Endothelial cell of umbilical vein (primary cell): ENCODE measurements at regions not wholly inside any gene's neighbourhood (a gene's known extent, or its start where the extent isn't known, plus 50 kb on each side); places are given as distances from the start of the nearest gene placed in this dataset.

Source experiments
- BruUV-seq: library from RNA; stranded (reverse); fragments of 400-500 nt; replicated peaks from 2 replicates; lab custom pipeline; 2021; lab: Mats Ljungman, UMichigan
- CTCF ChIA-PET: fragments of 300-600, 350-600 bp; sonication (Branson Sonifier 250); formaldehyde crosslinking; loops from one replicate; lab custom pipeline; 2021; ENCODE audit warnings: antibody characterized with exemption, inconsistent platforms; lab: Charles Lee
- POLR2A ChIA-PET: fragments of 300-600, 350-600 bp; sonication (Branson Sonifier 250); formaldehyde crosslinking; loops from one replicate; lab custom pipeline; 2021; ENCODE audit warnings: antibody characterized with exemption, inconsistent platforms; lab: Charles Lee
- DNase-seq: peaks from one replicate; pipeline ENCODE4 v3.0.0-alpha.2; 2011; ENCODE audit warnings: low read depth, low spot score
- FAIRE-seq: peaks from 2 replicates; lab custom pipeline; 2011; peaks lifted over from hg19 to GRCh38; lab: Jason Lieb, UNC
- H2AFZ ChIP-seq: 2 replicates; pipeline ENCODE4 v1.6.0; 2012; ENCODE audit warnings: low read depth, low read length, control low read depth, inconsistent platforms
- H3K27ac ChIP-seq: 2 replicates; pipeline ENCODE4 v1.5.1; 2011; ENCODE audit warnings: low read depth, mild to moderate bottlenecking, control low read depth, low read length, moderate library complexity; ENCODE audit not compliant: insufficient read depth
- H3K27me3 ChIP-seq, 2 experiments: 2 replicates each; pipeline versions ENCODE4 v1.6.0 to v1.6.1; 2011; ENCODE audit warnings: low read length in 2 of 2, mixed read lengths in 1 of 2; ENCODE audit not compliant: control insufficient read depth in 2 of 2, insufficient read depth in 2 of 2
- H3K36me3 ChIP-seq, 2 experiments: 2 replicates in 1 of 2; 3 replicates in 1 of 2; pipeline ENCODE4 v1.5.1; 2011; ENCODE audit warnings: low read length in 2 of 2, mild to moderate bottlenecking in 1 of 2, moderate library complexity in 1 of 2; ENCODE audit not compliant: control insufficient read depth in 2 of 2, insufficient read depth in 2 of 2; ENCODE audit errors: extremely low read depth in 1 of 2
- H3K4me1 ChIP-seq: 3 replicates; pipeline ENCODE4 v1.5.1; 2011; ENCODE audit warnings: mild to moderate bottlenecking, low read length; ENCODE audit not compliant: control insufficient read depth, insufficient read depth; ENCODE audit errors: extremely low read depth
- H3K4me2 ChIP-seq: 2 replicates; pipeline ENCODE4 v1.6.1; 2011; ENCODE audit warnings: low read length, control low read depth, mixed read lengths; ENCODE audit not compliant: insufficient read depth
- H3K4me3 ChIP-seq, 3 experiments: fragments of 200-600 bp in 1 of 3; sonication (generic), shearing (Covaris generic) in 1 of 3; replicated peaks in 1 of 3; 2 replicates each; pipeline ENCODE4 v1.5.1; 2011 to 2016; ENCODE audit warnings: control low read depth in 3 of 3, low read length in 3 of 3, mild to moderate bottlenecking in 2 of 3, inconsistent platforms in 1 of 3, low read depth in 1 of 3, moderate library complexity in 1 of 3; ENCODE audit not compliant: insufficient read depth in 1 of 3
- H3K79me2 ChIP-seq: 2 replicates; pipeline ENCODE4 v1.6.0; 2012; ENCODE audit warnings: low read length, inconsistent platforms; ENCODE audit not compliant: control insufficient read depth, insufficient read depth
- H3K9ac ChIP-seq: replicated peaks from 2 replicates; pipeline ENCODE3; 2011; ENCODE audit warnings: low read length, control low read depth; ENCODE audit not compliant: insufficient read depth; ENCODE audit errors: extremely low read depth
- H3K9me1 ChIP-seq: replicated peaks from 3 replicates; pipeline ENCODE4 v1.6.0; 2011; ENCODE audit warnings: mild to moderate bottlenecking, low read length; ENCODE audit not compliant: control insufficient read depth, insufficient read depth; ENCODE audit errors: extremely low read depth
- H3K9me3 ChIP-seq: replicated peaks from 2 replicates; pipeline ENCODE4 v1.5.1; 2012; ENCODE audit warnings: low read length, inconsistent platforms; ENCODE audit not compliant: control insufficient read depth, insufficient read depth
- H4K20me1 ChIP-seq: replicated peaks from 2 replicates; pipeline ENCODE3; 2011; ENCODE audit warnings: mild to moderate bottlenecking, low read length; ENCODE audit not compliant: control insufficient read depth, insufficient read depth; ENCODE audit errors: extremely low read depth
- CTCF ChIP-seq, 2 donors: IDR thresholded peaks; 1 replicate in 1 of 2; 2 replicates in 1 of 2; pipeline ENCODE4 v1.5.1; 2011; ENCODE audit warnings: low read length in 2 of 2, mild to moderate bottlenecking in 2 of 2, moderate library complexity in 2 of 2, control low read depth in 1 of 2, inconsistent platforms in 1 of 2, low read depth in 1 of 2; ENCODE audit not compliant: insufficient read depth in 1 of 2; ENCODE audit errors: extremely low read depth in 1 of 2
- EZH2 ChIP-seq: IDR thresholded peaks from 2 replicates; pipeline ENCODE4 v1.6.1; 2012; ENCODE audit warnings: borderline replicate concordance, low read depth, mild to moderate bottlenecking, moderate library complexity, low read length, inconsistent platforms; ENCODE audit not compliant: severe bottlenecking
- FOS ChIP-seq: IDR thresholded peaks from 2 replicates; pipeline ENCODE4 v1.6.1; 2011; ENCODE audit warnings: mild to moderate bottlenecking, low read length, moderate library complexity, borderline replicate concordance; ENCODE audit not compliant: insufficient read depth
- GATA2 ChIP-seq: IDR thresholded peaks from 2 replicates; pipeline ENCODE4 v1.7.0; 2011; ENCODE audit warnings: low read depth, mild to moderate bottlenecking, moderate library complexity, mixed read lengths, low read length; ENCODE audit not compliant: insufficient read length, insufficient read depth
- JUN ChIP-seq: IDR thresholded peaks from 2 replicates; pipeline ENCODE4 v1.6.1; 2011; ENCODE audit warnings: borderline replicate concordance, low read depth; ENCODE audit not compliant: insufficient read length, insufficient read depth
- MYC ChIP-seq: IDR thresholded peaks from one replicate; pipeline ENCODE4 v1.6.1; 2011; ENCODE audit warnings: mild to moderate bottlenecking, low read depth, low read length
- POLR2A ChIP-seq: IDR thresholded peaks from 2 replicates; pipeline ENCODE4 v1.6.1; 2012; ENCODE audit warnings: low read depth, mild to moderate bottlenecking, control low read depth, low read length
- POLR2AphosphoS5 ChIP-seq: IDR thresholded peaks from 2 replicates; pipeline ENCODE4 v1.6.1; 2012; ENCODE audit warnings: low read depth, mild to moderate bottlenecking, control low read depth, low read length, moderate library complexity; ENCODE audit not compliant: insufficient read depth
- dilution Hi-C: fragments of 300-500 bp; cut with MboI; formaldehyde crosslinking; loops from one replicate; pipeline ENCODE4 v1.15.0; 2019; ENCODE audit warnings: low sequenced_read_pairs; ENCODE audit not compliant: extremely low pct_ligation_motif_present
- intact Hi-C: fragments of 100-400 bp; cut with micrococcal nuclease; formaldehyde crosslinking; loops from one replicate; pipeline ENCODE4 v1.10.0; 2022
- TF ChIP-seq, protein P1 (sequence below): IDR thresholded peaks from 2 replicates; pipeline ENCODE4 v1.6.1; 2011; ENCODE audit not compliant: insufficient read depth, insufficient read length

DNA sequence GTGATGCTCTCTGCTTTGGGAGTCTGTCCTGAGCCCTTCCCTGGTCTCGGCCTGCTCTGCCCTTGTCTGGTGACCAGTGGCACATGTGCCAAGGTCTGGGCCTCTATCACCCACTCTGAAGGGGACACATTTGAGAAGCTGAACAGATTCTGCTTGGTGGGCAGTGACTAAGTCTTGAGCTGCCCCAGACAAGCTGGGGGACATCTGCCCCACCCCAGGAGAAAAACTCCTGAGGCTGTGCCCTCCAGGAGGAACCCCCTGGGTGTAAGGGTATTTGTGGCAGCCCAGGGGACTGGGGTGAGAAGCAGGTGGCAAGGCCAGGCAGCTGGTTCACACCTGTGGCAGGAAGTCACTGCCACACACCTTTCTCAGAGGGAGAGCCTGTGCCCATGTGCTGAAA lies 342.1 kb downstream of the DYSF start:
- no peak overlapping the region for H2AFZ ChIP-seq
- no peak overlapping the region for H3K9ac ChIP-seq
- dilution Hi-C loops, result no loop called here
- no peaks in the 10 kb centered on the region for H3K79me2 ChIP-seq
- no peak overlapping the region for H3K4me2 ChIP-seq
- ChIA-PET POLR2A (no interaction called here), CTCF (interaction anchor here (0.8 to 4.9 kb wide), 10 partner anchors 17 to 496 kb away, joined by 3 to 52 read pairs (median 4); no protein-coding TSS in a partner anchor)
- intact Hi-C loops, result loop anchor here (5.0 kb wide), 1 partner anchor 263 kb away; no protein-coding TSS in a partner anchor
- BruUV-seq, result no TSS peak
- FAIRE-seq (no peak), DNase-seq (no peak)
- H3K4me1 ChIP-seq, result no peaks in the 10 kb centered on the region
- no peaks in the 10 kb centered on the region for H4K20me1 ChIP-seq
- H3K9me3 ChIP-seq, result no peaks in the 10 kb centered on the region
- no peaks in the 10 kb centered on the region for H3K9me1 ChIP-seq
- H3K27me3 ChIP-seq, result peaks cover 0 to 3% of the 10 kb centered on the region in 2 experiments
- H3K4me3 ChIP-seq, result no peak overlapping the region
- TF ChIP-seq, protein P1, sequence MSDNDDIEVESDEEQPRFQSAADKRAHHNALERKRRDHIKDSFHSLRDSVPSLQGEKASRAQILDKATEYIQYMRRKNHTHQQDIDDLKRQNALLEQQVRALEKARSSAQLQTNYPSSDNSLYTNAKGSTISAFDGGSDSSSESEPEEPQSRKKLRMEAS, result no peak
- TF ChIP-seq EZH2 (no peak), MYC (no peak), POLR2AphosphoS5 (no peak), CTCF (IDR thresholded peaks at IDR 0.05; ENCODE audit: extremely low read depth in 1 of 2, insufficient read depth in 1 of 2, low read depth in 1 of 2, low read length in 2 of 2) (no peak), GATA2 (no peak), POLR2A (no peak), JUN (no peak), FOS (no peak)
- no peaks in the 10 kb centered on the region for H3K36me3 ChIP-seq
- H3K27ac ChIP-seq, result no peak overlapping the region
